GM23248 (cell line): ENCODE measurements at regions not wholly inside any gene's neighbourhood (a gene's known extent, or its start where the extent isn't known, plus 50 kb on each side); places are given as distances from the start of the nearest gene placed in this dataset.

Experiments used
- EZH2 ChIP-seq: fragments of 200-600 bp; sonication (generic); IDR thresholded peaks from 2 replicates; pipeline ENCODE4 v1.6.1; 2018; ENCODE audit warnings: antibody characterized with exemption, mild to moderate bottlenecking; ENCODE audit not compliant: insufficient read depth, poor library complexity, severe bottlenecking
- EZH2phosphoT487 ChIP-seq: fragments of 200-600 bp; sonication (generic); IDR thresholded peaks from 2 replicates; pipeline ENCODE4 v1.6.1; 2018; ENCODE audit warnings: antibody characterized with exemption, moderate library complexity, mild to moderate bottlenecking, low read depth; ENCODE audit not compliant: insufficient read depth

- TF ChIP-seq EZH2: no peak
- TF ChIP-seq EZH2phosphoT487: no peak
Measured at GRCh38 chr1:193937308-193937707, 750.9 kb upstream of the B3GALT2 start.
